GM18508 (cell line): ENCODE measurements at regions not wholly inside any gene's neighbourhood (a gene's known extent, or its start where the extent isn't known, plus 50 kb on each side); places are given as distances from the start of the nearest gene placed in this dataset.
"Not testable (repeated sequence)": the region's sequence is repeated elsewhere in the genome, so short reads cannot be mapped to it uniquely, and the experiment has no call there.

Experiments used
- ATAC-seq: cut with Tn5 transposase; IDR thresholded peaks from one replicate; pipeline ENCODE4 v1.9.1; 2021; ENCODE audit warnings: moderate number of reproducible peaks; ENCODE audit not compliant: insufficient read depth, unreplicated experiment

DNA sequence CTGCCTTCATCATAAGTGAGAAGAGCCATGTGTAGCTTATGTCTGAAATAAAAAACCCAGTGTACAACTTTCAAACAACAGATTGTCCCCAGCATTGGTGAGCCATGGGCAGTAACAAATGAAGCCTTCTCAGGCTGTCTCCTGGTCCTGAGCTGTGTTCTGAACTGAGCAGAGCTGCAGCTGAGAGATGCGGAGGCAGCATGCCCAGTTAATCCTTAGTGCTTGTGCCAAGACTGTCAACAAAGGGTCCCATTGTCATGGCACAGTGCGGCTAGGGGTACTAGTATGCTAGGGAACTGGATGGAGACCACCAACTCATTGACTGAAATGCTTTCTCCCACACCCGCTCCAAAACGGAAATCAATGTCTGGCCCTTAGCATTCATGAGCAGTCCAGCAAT, 154.3 kb downstream of the RMST start:
- ATAC-seq = no peak

DNA sequence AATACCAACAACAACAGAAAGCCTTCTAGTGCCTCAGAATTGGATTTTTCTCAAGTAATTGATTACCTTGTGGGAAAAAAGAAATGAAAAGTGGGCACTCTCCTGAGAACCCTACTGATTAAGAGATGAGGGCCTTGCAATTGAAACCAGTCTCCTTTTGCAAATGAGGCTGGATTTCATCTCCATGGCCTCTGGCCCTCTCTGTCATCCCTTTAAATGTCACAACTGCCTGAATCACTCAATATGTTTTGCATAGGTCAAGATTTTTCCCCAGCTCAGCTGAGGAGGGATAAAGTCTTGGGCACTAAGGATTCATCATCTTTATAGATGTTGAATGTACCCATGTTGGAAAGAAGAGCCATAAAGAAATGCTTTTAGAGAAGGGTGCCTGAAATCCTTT, 166.4 kb downstream of the RMST start:
- no peak for ATAC-seq

DNA sequence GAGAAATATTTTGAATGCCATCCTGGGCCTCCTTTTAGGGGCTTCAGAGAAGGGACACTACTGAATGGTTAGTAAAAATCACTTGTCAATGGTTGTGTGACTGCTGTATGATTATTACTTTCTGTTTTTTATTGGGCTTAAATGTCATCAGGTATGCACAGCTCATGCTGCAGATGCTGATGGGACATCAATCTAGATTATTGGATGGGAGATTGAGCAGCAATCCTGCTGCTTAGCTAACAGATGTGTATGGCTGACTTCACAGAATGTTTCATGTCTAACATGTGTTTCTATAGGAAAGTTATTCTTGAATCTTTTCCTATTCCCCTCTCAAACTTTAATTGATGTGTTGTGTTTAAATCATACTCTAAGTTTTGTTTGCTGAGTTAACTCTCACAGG, 166.8 kb downstream of the RMST start:
- no peak for ATAC-seq

DNA sequence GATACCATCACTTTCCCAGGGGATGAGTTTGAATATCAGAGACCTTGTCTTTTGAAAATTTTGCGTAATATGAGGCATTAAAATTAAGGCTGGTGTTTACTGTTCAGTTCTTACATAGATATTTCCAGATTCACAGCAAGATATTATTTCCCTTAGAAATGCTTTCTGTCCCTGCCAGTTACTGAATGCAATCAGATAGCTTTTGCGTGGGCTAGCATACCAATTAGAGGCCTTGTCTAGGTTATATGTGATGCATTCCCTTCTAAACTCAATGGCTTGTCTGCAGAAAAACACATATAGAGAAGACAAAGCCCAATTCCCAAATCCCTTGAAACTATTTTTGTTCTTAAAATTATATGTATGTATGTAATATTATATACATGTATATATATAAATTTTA, 167.8 kb downstream of the RMST start:
- no peak for ATAC-seq

DNA sequence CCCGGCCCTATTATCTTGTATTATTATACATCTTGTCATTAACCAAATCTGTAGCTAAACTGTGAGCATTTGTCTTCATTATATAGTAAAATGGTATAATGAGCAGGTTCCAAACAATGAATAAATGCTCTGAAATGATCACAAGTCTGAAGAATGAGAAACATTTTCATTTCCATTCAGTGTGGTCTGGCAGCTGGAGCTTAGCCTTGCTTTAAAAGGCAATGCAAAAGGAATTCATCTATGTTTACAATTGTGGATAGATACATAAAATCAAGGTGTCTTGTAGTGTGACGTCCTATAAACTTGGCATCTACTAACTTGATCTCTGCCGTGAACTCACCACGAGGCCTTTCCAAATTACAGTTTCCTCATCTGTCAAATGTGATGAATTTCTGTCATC, 168.3 kb downstream of the RMST start:
- no peak for ATAC-seq

DNA sequence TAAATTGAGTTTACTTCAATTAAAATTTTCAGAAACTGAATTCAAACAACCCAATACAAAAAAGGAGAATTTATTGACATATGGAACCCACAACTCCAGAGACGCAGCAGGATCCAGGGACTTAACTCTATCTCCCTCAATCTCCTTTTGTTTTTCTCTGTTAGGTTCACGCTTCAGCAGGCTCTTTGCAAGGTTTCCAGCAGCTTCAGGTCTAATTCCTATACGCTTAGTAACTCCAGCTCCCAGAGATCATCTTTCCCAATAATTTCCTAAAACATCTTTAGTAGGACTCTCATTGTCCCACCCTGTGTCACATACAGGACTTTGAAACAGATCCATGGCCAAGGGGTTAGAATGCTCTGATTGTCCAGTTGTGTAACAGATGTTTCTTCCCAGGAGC, 175.2 kb downstream of the RMST start:
- ATAC-seq = no peak

DNA sequence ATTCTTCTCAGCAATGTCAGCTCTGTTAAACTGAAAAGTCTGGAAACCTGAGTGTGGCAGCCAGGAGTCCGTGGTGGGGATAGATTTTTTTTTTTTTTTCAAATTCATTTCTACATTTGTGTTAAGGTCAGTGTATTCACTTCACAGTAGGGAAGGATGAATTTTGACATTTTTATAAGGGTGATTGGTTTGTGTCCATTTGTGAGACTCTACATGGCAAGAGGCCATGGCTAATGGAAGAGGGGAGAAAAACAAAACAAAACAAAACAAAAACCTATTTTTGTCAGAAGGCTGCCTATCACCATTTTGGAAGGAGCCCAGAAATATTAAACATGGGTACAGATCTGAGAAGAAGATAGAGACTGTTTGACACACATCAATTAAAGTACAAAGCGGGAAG, 176.1 kb downstream of the RMST start:
- no peak for ATAC-seq

DNA sequence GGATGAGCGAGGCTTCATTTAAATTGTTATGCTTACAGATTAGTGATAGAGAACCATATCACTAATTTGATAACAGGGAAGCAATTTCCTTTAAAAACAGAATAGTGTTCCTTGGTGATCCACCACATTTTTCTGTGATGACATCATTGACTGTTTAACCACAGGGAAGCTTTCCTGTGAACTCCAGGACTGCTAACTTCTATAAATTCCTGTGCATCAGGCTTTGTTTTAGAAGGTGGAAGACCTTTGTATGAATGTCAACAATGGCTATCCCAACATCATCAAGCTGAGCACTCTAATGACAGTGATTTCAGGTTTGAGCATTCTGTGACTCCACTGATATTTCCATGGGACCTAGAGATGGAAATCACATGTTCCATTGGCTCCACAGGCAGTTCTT, 177.1 kb downstream of the RMST start:
- no peak for ATAC-seq

DNA sequence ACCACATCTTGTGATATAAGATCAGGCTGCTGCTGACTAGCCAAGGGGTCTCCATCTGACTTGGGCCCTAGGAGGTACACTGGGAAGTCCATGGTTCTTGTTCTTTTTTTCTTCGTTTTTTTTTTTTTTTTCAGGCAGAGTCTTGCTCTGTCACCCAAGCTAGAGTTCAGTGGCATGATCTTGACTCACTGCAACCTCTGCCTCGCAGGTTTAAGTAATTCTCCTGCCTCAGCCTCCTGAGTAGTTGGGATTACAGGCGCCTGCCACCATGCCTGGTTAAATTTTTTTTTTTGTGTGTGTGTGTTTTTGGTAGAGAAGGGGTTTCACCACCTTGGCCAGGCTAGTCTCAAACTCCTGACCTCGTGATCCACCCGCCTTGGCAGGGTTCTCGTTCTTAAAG, 178.2 kb downstream of the RMST start:
- no peak for ATAC-seq

DNA sequence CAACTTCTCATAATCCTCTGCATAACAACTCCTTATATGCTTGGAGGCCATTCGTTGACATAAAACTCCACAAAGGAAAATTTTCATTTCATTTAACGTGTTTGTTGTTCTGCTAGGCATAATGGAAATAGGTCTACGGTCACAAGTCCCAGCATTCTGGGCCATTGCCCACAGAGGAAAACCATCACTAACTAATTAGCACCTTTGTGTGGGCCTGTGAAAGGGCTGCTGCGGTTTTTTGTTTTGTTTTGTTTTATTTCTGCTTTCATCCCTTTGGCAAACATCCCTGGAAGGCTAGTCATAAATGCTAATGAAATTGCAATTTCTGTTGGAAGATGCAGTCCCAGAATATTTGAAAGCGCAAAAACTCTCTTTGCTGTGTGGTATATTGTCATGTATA, 180.3 kb downstream of the RMST start:
- no peak for ATAC-seq

DNA sequence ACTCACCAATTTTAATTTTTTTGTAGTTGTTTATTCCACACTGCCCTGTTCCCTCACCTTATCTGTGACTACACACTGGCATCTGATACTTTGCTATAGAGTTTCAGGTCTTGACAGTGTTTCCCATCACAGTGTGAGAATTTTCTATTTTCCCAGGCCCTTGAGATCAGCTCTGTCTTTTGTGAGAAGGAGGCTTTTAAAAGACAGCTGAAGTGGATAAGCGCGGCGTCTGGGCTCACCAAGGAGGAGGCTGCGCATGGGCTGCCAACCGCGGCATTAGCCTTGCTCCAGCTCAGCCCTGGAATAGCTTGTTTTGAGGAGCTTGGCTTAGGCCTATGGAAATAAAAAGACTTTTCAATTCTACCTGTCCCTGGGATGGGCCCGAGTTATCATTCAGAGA, 181.3 kb downstream of the RMST start:
- ATAC-seq = no peak

DNA sequence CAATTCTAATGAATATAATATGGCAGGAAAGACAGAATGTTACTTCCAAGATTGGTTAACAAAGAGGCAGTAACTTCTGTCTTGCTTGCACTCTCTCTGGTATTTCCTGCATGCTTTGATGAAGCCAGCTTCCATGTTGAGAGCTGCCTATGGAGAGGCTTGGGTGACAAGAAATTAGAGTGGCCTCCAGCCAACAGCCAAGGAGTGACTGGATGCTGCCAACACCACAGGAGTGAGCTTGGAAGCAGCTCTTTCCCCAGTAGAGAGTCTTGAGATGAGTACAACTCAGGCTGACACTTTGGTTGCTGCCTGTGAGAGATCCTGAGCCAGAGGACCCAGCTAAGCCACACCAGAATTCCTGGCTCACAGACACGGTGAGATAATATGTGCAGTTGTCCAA, 183.1 kb downstream of the RMST start:
- ATAC-seq = no peak

DNA sequence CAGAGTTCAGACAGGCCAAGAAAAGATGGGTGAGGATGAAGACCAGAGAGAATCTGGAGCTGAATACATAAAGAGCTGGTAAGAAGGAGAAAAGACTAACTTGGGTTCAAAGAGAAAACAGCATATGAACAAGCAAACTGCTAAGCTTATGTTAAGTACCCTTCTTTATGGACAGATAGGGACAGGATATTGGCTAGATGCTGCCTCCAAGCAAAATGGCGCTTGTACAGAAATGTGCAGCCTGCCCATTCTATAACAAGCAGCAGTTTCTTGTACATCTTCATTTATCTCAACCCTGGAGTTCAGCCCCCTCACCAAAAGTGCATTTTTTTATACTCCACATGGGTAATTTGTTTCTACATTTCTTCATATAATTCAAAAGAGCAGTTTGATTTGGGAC, 184.5 kb downstream of the RMST start:
- ATAC-seq = no peak

DNA sequence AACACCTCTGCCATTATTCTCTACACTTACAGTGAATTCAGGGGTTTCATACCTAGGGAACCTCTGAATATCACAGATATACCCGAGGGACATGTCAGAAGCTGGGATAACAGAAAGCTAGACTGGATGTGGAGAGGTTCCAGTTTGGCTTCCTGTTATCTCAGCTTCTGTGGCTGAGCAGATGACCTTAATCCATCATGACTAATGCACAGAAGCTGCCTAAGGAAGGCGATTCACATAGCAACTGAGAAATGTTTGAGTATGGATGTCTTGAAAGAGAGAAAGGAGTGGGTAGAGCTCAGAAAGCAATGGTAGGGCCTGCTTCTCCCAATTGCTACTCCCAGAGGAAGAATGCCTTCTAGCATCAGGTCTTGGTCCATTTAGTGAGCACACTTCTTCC, 187.6 kb downstream of the RMST start:
- no peak for ATAC-seq

DNA sequence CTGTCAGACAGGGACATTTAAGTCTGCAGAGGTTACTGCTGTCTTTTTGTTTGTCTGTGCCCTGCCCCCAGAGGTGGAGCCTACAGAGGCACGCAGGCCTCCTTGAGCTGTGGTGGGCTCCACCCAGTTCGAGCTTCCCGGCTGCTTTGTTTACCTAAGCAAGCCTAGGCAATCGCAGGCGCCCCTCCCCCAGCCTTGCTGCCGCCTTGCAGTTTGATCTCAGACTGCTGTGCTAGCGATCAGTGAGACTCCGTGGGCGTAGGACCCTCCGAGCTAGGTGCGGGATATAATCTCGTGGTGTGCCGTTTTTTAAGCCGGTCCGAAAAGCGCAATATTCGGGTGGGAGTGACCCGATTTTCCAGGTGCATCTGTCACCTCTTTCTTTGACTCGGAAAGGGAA, 193.9 kb downstream of the RMST start:
- not testable (repeated sequence) for ATAC-seq

DNA sequence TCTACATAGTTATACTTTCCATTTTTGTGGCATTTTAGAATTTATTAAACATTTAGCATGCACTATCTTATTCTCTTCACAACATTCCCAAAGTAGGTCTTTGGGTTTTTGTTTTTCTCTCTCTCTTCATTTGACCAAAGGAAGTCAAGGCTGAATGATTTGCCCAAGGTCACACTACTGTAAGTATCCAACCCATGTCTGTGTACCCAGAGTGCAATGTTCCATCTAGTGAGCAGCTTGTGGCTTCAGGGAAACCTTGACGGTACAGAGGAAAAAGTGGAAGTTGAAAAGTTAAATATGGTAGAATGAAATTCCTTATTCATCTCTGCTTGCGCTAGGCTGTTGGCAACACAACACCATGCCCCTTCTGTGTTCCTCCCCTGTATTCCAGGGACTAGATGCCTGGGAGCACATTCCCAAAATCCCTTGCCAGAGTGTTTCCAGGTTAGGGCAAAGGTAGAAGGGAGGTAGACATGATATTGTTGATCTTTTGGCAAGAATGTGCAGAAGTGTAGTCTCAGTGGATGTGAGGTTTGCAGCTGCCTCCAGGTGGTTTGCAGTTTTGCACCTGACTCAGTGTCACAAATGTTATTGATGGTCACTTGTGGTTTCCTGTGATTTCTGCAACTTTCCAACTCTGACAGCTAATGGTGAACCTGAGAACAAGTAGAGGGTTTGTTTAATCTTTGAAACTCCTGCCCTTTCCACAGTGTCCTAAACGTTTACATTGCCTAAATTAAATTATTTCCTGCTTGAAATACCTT, 196.7 kb downstream of the RMST start:
- ATAC-seq = no peak

DNA sequence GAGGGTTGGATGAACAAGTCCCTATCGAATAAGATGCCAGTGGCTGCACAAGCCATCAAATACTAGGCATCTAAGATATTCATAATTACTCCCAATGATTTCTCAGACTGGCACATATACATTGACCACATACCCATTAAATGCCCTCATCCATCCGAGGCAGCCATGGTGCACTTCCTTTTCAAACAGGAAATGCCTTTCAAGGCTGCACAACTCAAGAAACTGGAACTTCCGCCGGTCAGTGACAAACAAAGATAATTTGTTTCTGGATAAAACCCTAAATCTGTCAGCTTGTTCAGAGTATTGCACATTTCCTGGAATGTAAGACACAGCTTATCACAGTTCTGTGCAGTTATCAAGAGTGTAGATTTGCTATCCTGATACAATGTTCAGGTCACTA, 203.7 kb downstream of the RMST start:
- no peak for ATAC-seq

DNA sequence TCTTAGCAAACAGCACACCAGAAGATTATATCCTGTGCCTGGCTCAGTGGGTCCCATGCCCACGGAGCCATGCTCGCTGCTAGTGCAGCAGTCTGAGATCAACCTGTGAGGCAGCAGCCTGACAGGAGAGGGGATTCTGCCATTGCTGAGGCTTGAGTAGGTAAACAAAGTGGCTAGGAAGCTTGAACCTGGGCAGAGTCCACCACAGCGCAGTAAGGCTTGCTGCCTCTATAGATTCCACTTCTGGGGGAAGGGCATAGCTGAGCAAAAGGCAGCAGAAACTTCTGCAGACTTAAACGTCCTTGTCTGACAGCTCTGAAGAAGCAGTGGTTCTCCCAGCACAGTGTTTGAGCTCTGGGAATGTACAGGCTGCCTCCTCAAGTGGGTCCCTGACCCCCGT, 210.3 kb downstream of the RMST start:
- no peak for ATAC-seq

DNA sequence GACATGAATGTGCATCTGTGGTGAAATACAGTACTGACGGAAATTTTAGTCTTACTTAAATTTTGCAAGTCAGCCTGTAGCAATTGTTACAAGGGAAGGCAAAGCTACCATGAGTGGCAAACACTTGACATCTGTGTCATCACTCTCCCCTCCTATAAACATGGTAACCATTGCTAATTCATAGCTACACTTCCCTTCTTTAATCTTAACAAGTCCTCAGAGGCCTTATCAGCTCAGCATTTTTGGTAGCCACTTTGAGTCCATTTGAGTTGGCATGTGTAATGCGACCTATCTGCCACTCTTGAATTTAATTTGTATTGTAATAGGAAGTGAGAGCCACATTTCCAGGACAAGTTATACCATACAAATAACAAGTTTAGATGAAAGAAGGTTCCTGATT, 218.1 kb downstream of the RMST start:
- ATAC-seq = no peak

DNA sequence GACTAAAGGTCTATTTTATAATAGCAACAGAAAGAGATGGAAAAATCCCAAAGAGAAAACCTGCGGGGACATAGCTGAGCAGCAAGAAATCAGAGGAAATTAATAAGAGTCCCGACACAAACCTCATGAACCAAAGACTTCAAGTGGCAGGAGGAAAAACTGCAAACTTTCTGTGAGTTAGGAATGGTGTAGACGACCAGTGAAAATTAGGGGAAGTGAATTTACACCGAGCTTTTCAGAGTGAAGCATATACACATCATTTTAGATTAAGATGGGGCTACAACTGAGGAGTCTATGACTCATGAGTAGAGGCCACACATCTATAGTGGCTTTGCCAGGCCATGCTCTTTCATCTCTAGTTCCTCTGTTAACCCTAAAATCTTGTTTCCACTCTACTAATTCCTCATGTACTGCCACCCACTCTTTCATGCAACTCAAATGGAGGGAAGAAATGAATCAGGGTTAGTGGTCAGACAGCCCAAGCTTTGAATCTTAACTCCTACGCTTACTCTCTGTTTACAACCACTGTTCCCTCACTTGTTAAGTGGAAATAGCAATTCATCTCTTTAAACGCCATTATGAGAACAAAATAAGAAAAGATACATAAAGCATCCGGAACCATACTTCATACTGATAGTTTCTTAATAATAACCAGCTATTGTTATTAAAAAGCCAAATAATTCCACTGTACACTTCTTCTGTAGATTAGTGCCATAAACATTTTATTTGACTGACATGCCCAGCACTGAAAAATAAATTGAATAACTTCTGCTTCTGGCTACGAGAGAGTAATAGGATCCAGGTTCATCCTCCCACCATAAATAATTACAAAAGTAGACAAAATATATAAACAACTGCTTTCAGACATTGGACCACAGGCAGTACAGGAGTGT, 219.3 kb downstream of the RMST start:
- ATAC-seq = no peak

DNA sequence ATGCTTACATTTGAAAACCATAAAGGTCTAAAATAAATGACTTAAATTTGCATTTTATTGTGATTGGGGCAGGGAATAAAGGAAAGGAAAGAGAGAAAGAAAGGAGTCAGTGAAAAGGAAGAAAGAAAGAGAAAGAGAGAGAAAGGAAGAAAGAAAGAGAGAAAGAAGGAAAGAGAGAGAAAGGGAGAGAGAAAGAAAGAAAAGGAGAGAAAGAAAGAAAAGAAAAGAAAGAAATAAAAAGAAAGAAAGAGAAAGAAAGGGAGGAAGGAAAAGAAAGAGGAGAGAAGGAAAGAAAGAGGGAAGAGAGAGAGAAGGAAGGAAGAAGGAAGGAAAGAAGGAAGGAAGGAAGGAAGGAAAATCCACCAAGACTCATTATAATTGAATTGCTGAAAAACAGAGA, 222.8 kb downstream of the RMST start:
- ATAC-seq = no peak

DNA sequence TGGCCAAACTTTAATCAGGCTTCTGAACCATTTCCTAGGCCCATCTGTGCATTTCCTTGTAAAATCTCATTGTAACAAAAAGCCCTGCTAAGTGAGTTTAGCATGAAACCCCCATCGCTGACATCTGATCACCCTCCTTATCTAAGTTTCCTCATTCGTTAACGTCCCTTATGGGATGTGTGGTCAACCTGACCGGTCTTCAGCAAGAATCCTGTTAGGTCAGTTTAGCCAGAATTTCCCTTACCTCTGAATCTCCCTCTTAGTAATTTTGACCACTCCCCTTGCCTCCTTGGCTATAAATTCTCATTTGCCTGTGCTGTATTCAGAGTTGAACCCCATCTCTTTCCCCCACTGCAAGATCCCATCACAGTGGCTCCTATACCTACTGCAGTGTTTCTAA, 239.3 kb downstream of the RMST start:
- no peak for ATAC-seq
